ENCODE measurements at regions not wholly inside any gene's neighbourhood (a gene's known extent, or its start where the extent isn't known, plus 50 kb on each side); places are given as distances from the start of the nearest gene placed in this dataset.
"Not testable (repeated sequence)": the region's sequence is repeated elsewhere in the genome, so short reads cannot be mapped to it uniquely, and the experiment has no call there.

DNA sequence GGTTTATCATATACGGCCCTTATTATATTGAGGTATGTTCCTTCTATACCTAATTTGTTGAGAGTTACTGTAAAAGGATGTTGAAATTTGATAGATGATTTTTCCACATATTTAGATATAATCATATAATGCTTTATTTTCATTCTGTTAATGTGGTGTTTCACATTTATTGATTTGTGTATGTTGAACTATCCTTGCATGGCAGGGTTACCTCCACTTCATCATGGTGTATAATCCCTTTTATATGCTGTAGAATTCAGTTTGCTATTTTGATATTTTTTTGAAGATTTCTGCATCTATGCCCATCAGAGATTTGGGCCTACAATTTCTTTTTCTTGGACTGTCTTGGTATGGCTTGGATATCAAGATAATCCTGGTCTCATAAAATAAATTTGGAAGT, 355.5 kb downstream of the EDEM1 start:
- no peak for DNase-seq (ENCODE audit: low read depth, low spot score)

DNA sequence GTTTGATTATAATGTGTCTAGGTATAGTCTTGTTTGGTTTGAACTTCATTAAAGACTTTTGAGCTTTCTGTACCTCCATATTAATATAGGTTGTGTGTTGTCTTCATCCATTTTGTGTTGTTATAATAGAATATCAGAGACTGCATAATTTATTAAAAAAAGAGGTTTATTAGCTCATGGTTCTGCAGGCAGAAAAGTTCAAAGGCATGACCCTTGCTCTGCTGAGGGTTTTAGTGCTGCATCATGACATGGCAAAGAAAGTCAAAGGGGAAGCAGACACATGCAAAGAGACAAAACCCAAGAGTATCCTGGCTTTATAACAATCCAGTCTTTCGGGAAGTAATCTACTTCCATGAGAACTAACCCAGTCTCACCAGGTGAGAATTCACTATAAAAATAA, 358.2 kb downstream of the EDEM1 start:
- no peak for DNase-seq (ENCODE audit: low read depth, low spot score)

DNA sequence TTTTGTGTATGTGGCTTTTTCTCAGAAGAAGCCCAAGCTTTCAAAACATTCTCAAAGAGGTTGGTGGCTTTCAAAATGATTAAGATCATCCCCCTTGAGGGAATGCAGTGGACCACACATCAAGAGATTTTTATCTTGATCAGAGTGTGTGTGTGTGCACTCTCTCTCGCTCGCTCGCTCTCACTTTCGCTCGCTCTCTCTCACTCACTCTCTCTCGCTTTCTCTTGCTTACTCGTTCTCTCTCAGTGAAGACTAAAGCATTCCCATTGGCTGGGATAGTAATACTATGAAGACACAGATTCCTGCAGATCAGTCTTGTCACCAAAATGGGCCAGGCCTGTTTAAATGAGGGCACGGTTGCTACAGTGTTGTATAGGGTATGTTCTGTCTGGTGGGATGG, 365.7 kb downstream of the EDEM1 start:
- DNase-seq (ENCODE audit: low read depth, low spot score), result no peak

DNA sequence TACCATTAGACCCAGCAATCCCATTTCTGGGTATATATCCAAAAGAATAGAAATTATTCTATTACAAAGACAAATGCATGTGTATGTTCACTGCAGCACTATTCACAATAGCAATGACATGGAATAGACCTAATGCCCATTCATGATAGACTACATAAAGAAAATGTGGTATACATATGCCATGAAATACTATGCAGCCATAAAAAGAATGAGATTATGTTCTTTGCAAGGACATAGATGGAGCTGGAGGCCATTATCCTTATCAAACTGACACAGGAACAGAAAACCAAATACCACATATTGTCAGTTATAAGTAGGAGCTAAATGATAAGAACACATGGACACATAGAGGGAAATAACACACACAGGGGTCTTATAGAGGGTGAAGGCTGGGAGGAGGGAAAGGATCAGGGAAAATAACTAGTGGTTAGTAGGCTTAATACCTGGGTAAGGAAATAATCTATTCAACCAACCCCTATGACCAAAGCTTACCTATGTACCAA, 366.8 kb downstream of the EDEM1 start:
- no peak for DNase-seq (ENCODE audit: low read depth, low spot score)

DNA sequence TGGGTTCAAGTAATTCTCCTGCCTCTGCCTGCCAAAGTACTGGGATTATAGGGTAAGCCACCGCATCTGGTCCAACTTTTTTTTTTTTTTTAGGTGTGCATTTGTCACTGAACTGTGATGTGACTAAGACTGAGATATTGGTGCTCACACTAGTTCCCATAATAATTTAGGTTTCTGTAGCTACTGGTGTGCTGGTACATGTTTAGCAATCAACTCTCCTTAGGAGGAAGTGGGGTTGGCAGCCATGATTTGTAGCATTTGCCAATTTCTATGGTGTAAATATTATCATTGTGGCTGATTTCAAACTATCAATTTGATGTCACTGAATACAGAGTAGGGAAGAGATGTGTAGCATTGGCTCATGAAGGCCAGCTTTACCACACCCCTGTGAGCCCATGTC, 372.7 kb downstream of the EDEM1 start:
- DNase-seq (ENCODE audit: low read depth, low spot score), result no peak

DNA sequence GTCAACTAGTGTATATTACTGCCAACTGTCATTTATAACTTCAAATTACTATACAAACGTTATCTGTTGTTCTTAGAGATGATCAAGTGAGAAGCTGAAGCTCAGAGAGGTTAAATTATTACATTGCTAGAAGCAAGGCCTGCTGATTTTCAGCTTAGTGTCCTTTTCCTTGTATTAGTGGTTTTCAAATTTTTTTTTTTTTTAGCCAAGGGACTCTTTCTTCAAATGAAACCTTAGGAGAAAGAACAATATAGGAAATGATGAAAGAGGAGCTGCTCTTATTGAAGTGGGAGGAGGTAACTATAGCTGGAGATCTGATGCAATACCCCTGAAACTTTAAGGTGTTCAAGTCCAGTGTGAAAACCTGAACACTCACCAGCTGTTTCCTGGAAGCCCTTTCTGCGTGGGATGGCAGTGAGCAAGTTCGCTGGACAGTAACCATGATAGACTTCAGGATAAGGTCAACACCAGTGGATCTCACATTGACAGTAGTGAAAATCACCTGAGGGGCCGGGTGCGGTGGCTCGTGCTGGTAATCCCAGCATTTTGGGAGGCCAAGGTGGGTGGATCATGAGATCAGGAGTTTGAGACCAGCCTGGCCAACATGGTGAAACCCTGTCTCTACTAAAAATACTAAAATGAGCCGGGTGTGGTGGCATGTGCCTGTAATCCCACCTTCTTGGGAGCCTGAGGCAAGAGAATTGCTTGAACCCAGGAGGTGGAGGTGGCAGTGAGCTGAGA, 376.2 kb downstream of the EDEM1 start:
- DNase-seq (ENCODE audit: low read depth, low spot score), result no peak

DNA sequence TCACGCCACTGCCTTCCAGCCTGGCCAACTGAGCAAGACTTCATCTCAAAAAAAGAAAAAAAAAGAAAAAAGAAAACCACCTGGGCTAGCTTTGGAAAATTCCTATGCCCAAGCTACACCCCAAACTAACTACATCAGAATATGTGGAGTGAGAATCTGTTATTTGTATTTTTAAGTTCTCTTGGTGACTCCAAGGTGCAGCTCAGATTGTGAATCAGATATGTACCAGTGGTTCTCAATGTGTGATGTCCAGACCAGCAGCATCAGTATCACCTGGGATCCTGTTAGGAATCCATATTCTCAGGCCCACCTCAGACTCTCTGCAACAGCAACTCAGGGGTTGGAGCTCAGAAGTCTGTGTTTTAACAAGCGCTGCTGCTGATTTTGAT, 376.8 kb downstream of the EDEM1 start:
- no peak for DNase-seq (ENCODE audit: low read depth, low spot score)

DNA sequence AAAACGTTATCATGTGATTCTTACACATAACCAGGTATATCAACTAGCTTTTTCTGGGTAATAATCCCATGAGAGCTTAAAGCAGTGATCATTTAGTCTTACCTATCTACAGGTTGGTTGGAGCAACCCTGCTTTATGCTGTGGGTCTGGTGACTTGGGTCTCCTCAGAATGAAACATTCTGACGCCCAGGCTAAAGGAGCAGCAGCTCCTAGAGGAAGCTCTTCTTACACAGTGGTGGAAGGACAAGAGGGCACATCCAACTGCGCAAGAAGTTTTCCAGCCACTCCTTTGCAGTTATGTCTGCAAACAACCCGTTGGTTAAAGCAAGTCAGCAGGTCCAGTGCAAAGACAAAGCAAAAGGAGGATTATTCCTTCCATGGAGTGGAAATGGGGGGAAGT, 377.5 kb downstream of the EDEM1 start:
- DNase-seq (ENCODE audit: low read depth, low spot score), result no peak

DNA sequence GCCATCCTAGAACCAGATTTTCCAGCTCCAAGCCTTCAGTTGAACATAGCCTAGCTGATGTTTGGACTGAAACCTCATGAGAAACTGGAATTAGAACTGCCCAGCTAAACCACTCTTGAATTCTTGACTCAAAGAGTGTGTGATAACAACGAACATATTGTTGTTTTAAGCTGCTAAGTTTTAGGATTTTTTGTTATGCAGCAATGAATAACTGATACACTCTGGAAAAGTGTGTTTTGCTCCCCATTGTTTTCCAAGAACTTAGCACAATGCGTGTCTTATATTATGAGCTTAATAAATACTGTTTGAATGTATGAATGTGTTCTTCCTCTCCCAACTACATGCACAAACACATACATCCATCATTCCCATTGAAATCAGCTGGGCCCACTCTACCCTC, 379.6 kb downstream of the EDEM1 start:
- no peak for DNase-seq (ENCODE audit: low read depth, low spot score)

DNA sequence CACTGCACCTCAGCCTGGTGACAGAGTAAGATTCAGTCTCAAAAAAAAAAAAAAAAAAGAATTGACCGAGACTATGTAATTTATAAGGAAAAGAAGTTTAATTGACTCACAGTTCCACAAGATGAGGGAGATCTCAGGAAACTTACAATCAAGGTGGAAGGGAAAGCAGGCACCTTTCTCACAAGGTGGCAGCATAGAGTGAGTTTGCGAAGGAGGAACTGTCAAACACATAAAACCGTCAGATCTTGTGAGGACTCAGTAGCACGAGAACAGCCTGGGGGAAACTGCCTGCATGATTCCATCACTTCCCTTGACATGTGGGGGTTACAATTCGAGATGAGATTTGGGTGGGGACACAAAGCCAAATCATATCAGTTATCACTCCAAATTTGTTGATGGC, 380.9 kb downstream of the EDEM1 start:
- DNase-seq (ENCODE audit: low read depth, low spot score), result no peak

DNA sequence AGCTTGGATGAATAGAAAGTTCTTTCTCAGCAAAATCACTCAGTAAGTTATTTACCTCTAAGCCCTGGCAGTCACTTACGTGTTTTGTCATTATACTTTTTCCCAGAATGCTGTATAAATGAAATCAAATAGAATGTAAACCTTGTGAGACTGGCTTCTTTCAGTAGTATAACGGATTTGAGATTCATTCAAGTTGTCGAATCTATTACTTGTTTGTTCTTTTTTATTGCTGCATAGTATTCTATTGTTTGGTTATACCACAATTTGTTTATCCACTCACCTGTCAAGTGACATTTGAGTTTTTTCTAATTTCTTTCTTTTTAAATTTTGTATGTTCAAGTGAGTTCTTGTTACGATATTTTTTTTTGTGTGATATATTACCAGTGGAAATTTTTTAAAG, 381.6 kb downstream of the EDEM1 start:
- no peak for DNase-seq (ENCODE audit: low read depth, low spot score)

DNA sequence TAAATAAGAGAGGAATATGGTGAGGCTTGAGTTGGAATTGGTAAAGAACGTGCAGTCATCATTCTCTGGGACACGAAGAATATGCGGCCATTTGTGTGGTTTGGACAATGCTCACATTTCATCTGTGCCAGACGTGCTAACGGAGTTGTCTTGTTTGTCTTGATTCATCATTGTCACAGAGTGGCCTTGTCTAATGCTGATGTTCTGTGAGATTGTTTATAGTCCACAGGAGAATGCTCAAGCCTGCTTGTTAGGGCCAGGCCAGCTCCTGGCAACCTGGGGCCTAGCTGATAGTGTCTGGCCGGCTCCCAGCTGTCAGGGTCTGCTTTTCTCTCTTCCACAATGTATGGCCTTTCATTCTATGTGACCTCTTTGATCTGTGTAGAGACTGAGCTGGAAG, 384.7 kb downstream of the EDEM1 start:
- no peak for DNase-seq (ENCODE audit: low read depth, low spot score)

DNA sequence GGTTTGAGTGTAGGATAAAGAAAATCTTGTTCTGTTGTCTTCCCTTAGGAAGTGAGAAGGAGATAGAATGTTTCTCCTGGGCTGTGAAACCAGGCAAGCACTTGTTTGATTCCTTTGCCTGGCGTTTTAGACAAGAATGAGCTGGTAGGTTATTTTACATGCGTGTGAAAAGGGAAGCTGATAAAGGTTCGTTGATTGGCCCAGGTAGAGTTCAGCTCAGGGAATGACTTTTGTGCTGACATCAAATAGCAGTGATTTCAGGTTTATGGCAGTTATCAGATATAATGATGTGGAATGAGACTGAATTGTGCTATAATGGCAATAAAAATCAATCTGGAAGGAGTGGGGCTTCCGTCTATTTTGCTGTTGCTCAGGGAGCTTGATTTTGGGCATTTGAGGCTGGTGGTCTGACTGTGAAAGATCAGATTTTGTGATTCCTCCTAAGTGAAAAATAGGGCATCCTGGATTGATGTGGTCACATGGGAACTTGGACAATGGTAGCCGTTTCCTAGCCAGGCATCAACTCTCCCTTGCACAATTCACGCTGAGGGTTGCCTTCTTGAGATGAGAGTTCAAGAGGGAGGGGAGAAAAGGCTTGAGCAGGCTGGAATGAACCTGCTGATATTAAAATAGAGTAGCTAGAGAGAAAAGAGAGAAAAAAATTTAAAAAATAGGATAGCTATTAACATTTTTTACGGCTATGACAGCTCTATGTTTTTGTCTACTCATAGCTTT, 388.9 kb downstream of the EDEM1 start:
- DNase-seq (ENCODE audit: low read depth, low spot score), result no peak

DNA sequence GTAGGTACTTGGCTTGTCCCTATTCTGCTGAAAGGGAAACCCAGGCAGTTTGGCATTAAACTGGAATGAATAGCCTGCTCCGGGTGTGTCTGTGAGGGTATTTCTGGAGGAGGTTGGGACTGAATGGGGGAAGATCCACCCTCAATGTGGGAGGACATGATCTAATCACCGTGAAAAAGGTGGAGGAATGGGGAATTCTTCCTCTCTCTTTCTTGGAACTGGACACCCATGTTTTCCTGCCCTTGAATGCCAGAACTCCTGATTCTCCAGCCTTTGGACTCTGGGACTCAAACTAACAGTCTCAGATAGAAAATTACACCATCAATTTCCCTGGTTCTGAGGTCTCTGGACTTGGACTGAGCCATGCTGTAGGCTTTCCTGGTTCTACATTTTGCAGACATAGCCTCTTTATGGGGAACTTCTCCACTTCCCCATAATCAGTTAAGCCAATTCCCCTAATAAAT, 391.7 kb downstream of the EDEM1 start:
- no peak for DNase-seq (ENCODE audit: low read depth, low spot score)

DNA sequence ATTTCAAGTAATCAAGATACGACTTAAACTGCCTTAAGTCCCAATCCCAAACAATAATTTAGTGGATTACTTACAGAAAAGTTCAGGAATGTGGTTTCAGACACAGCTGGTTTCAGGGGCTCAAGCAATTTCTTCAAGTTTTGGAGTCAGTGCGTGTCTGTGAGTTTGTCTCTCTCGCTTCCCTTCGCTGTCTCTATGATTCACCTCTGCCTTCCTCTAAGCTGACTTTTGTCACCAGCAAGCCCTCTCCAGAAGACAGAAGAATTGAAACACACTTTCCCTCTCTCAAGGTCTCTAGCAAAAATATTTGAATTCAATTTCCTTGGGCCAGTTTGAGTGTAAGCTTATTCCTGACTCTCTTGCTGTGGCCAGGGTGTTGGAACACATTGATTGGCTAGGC, 392.4 kb downstream of the EDEM1 start:
- DNase-seq (ENCODE audit: low read depth, low spot score), result no peak

DNA sequence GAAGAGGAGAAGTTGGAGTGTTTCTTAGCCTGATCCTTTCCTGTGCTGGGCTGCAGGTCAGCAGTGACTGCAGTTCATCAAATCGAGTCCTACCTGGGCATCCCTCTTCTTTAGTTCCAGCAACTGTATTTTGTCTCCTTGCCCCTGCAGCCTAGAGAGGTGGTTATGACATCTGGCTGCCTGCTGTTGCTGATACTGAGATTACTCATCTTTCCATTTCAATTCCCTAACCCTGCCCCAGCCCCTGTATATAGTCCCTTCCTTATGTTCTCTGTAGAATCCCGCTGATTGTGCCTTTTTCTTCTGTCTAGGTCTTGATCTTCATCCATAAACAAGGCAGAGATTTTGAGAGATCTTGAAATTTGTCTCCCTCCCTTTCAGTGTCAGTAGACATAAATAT, 393.3 kb downstream of the EDEM1 start:
- DNase-seq (ENCODE audit: low read depth, low spot score), result no peak

DNA sequence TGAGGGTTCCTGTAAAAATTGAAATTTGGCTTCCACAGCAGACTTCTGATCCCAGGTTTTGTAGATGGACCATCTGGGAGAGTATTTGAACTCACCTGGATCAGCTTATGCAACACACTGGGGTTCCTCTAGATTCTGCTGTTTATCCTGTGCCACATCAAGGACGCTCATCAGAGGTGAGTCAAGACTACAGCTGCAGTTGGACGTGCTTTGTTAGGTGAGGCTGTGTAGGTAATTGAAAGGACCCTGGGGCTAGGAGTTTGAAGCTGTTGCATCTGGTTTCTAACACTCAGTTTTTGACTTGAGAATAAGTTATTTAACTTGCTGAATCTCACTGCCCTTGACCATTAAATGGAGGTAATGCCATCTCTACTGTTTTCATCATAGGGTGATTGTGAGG, 394.2 kb downstream of the EDEM1 start:
- no peak for DNase-seq (ENCODE audit: low read depth, low spot score)

DNA sequence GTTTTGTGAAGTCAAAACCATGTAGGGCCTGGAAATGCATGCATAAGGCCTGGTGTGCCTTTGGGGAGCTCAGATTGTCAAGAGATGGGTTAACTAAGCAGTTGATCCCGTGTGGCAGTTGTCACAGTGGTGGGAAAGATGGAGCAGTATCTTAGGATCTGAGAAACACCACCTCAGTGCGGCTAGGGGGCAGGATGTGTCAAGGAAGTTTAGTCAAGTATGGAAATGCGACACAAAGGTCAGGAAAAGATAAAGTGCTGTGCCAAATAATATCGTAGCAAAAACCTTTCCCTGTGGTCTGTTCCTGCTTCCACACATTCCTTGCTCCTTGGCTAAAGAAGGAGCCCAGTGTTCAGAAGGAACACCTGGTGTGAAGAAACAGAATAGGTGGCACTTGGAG, 396.4 kb downstream of the EDEM1 start:
- no peak for DNase-seq (ENCODE audit: low read depth, low spot score)

DNA sequence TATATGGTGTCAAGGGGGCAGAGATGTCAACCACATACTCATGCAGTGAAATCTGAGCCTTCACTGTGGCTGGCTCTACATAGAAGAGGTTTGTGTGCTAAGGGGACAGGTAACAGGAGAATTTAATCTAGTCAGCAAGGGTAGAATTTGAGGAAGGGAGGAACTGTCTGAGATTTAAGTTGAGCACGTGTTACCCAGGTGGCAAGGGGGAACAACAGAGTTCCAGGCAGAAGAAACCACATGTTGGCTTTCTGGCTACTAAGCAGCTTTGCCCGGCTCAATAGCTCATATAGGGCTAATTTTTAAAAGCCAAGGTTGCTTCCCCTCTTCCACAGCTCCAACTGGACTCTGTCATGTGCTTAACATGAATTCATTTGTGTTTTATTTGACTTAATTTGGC, 397.6 kb downstream of the EDEM1 start:
- no peak for DNase-seq (ENCODE audit: low read depth, low spot score)

DNA sequence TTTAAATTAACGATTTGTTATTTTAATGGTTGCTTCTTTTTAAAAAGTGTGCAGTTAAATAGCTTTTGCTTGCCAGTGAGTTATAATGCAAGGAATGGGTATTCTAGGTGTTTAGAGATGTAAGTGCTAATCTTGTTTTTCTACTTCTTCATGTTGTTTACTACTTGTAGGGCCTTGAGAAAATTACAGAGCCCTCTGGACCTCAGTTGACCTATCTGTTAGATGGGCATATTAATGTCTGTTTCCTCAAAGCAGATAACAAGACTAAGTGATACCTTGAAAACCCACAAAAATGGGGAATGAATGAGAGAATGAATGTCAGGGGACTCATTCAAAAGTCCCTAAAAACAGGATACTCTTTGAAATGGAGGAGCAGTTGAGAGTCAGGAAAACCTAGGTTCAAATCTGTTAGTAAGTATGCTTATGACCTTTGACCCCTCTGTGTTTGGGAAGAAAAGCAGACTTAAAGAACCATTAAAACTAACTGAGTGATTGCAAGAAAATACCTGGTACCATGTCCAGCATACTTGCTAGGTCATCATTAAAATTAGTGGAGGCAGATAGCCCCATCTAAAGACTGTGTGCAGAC, 419.5 kb downstream of the EDEM1 start:
- DNase-seq (ENCODE audit: low read depth, low spot score), result no peak

DNA sequence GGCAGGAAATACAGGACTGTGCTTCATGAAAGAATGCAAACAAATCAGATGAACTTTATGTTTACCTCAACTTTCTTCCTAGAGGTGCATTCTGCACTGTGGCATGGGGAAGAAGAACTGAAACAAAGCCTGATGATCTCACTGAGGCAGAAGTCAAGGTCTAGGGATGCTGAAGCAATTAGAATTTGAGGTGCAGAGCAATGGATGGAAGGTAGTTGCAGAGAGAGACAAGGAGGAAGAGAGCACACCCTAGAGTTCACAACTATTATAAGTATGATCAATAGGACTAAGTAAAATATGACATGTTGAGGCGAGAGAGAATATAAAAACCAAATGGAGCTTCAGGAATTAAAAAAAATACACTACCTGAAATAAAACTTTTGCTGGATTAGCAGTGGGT, 420.1 kb downstream of the EDEM1 start:
- no peak for DNase-seq (ENCODE audit: low read depth, low spot score)

DNA sequence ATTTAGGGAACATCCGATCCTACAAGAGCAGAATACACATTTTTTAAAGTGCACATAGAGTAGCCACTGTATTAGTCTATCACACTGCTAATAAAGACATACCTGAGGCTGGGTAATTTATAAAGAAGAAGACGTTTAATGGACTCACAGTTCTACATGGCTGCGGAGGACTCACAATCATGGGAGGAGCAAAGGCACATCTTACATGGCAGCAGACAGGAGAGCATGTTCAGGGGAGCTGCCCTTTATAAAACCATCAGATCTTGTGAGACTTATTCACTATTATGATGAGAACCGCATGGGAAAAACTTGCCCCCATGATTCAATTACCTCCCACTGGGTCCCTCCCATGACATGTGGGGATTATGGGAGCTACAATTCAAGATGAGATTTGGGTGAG, 421.5 kb downstream of the EDEM1 start:
- not testable (repeated sequence) for DNase-seq (ENCODE audit: low read depth, low spot score)

DNA sequence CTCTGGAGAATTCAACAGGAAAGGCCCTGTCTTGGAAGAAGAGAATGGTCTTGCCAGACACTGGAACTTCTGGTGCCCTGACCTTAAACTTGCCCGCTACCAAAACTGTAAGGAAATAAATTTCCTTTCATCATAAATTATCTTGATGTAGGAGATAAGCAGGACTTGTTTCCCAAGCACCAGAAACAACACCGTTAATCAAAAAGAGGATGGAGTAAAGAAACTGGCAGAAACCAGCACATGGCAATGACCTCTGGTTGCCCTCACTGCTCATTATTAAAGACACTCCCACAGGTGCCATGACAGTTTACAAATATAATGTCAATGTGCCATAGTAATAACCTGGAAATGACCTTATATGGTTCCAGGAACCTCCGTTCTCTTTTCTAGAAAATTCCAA, 426.1 kb downstream of the EDEM1 start:
- DNase-seq (ENCODE audit: low read depth, low spot score), result no peak

Data from activated CD4-positive, CD25-positive, alpha-beta regulatory T cell treated with anti-CD3 and anti-CD28 coated beads, Interleukin-2, amount 50 U/mL, for 16 hours (primary cell).